ENCODE measurements at regions not wholly inside any gene's neighbourhood (a gene's known extent, or its start where the extent isn't known, plus 50 kb on each side); places are given as distances from the start of the nearest gene placed in this dataset.

DNA sequence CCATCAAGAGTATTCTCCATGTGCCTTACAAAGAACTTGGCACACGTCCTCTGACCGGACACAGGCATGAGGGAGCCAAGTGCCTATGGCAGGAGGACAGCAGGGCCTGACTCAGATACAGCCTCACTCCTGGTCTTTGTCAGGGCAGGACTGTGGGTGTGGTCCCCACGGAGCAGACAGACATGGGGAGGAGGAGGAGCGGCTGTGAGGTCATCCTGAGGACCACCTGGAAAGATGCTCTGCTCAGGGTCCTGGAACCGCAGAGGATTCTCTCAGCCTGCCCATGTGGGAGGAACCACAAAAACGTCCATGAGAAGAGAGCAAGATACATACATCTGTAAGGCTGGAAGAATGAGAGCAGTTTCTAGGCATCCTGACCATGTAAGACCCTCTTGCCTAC is 576.3 kb downstream of the BRD1 start:
- DNase-seq (ENCODE audit: low read depth, low spot score) (no peak), ATAC-seq (no peak)
- no peak overlapping the region for H3K4me3 ChIP-seq (ENCODE audit: low read depth in 2 of 2, low read length in 2 of 2)
- no peaks in the 10 kb centered on the region for H3K4me1 ChIP-seq (ENCODE audit: control insufficient read depth, insufficient read depth, low read length)
- no TSS peak for BruUV-seq (replicated peaks)
- no peak overlapping the region for H3K27ac ChIP-seq (ENCODE audit: low read length)
- ChIA-PET POLR2A (no interaction called here), CTCF (no interaction called here)
- no peaks in the 10 kb centered on the region for H3K9me3 ChIP-seq (ENCODE audit: control insufficient read depth, insufficient read depth, low read depth, low read length)
- TF ChIP-seq, protein P1, sequence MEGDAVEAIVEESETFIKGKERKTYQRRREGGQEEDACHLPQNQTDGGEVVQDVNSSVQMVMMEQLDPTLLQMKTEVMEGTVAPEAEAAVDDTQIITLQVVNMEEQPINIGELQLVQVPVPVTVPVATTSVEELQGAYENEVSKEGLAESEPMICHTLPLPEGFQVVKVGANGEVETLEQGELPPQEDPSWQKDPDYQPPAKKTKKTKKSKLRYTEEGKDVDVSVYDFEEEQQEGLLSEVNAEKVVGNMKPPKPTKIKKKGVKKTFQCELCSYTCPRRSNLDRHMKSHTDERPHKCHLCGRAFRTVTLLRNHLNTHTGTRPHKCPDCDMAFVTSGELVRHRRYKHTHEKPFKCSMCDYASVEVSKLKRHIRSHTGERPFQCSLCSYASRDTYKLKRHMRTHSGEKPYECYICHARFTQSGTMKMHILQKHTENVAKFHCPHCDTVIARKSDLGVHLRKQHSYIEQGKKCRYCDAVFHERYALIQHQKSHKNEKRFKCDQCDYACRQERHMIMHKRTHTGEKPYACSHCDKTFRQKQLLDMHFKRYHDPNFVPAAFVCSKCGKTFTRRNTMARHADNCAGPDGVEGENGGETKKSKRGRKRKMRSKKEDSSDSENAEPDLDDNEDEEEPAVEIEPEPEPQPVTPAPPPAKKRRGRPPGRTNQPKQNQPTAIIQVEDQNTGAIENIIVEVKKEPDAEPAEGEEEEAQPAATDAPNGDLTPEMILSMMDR (IDR thresholded peaks at IDR 0.05), result no peak
- in situ Hi-C loops (cut with HindIII; ENCODE audit: low pct_unique_long_range_greater_than_20kb, low sequenced_read_pairs), result no loop called here
- H3K36me3 ChIP-seq (ENCODE audit: control insufficient read depth, insufficient read depth, low read length), result no peaks in the 10 kb centered on the region
- peaks cover 2% of the 10 kb centered on the region; the same call in 1 of the 2 replicates for H3K27me3 ChIP-seq (ENCODE audit: control insufficient read depth, insufficient read depth, low read length)
- intact Hi-C loops (cut with micrococcal nuclease; ENCODE audit: unreplicated experiment), result no loop called here

GRCh38 chr22:49247194-49247924 is 580.3 kb downstream of the BRD1 start:
- no peak overlapping the region for H3K4me3 ChIP-seq (ENCODE audit: low read depth in 2 of 2, low read length in 2 of 2)
- H3K27ac ChIP-seq (ENCODE audit: low read length), result no peak overlapping the region
- in situ Hi-C loops (cut with HindIII; ENCODE audit: low pct_unique_long_range_greater_than_20kb, low sequenced_read_pairs), result no loop called here
- peaks cover 2% of the 10 kb centered on the region; the same call in 1 of the 2 replicates for H3K27me3 ChIP-seq (ENCODE audit: control insufficient read depth, insufficient read depth, low read length)
- no peaks in the 10 kb centered on the region for H3K9me3 ChIP-seq (ENCODE audit: control insufficient read depth, insufficient read depth, low read depth, low read length)
- BruUV-seq (replicated peaks), result no TSS peak
- POLR2A ChIA-PET, result no interaction called here
- TF ChIP-seq SIN3A (IDR thresholded peaks at IDR 0.05; ENCODE audit: borderline replicate concordance, insufficient read depth, low read depth, low read length) (no peak), POLR2AphosphoS5 (IDR thresholded peaks at IDR 0.05; ENCODE audit: low read depth, low read length) (no peak)
- ATAC-seq, result no peak
- CTCF ChIA-PET, result no interaction called here
- DNase-seq (ENCODE audit: low read depth, low spot score), result no peak
- no peaks in the 10 kb centered on the region for H3K4me1 ChIP-seq (ENCODE audit: control insufficient read depth, insufficient read depth, low read length)
- no peaks in the 10 kb centered on the region for H3K36me3 ChIP-seq (ENCODE audit: control insufficient read depth, insufficient read depth, low read length)
- intact Hi-C loops (cut with micrococcal nuclease; ENCODE audit: unreplicated experiment), result no loop called here

GRCh38 chr22:49244466-49245420 is 582.9 kb downstream of the BRD1 start:
- peaks cover 1% of the 10 kb centered on the region; the same call in 1 of the 2 replicates for H3K27me3 ChIP-seq (ENCODE audit: control insufficient read depth, insufficient read depth, low read length)
- no peaks in the 10 kb centered on the region for H3K4me1 ChIP-seq (ENCODE audit: control insufficient read depth, insufficient read depth, low read length)
- H3K4me3 ChIP-seq (ENCODE audit: low read depth in 2 of 2, low read length in 2 of 2), result no peak overlapping the region
- in situ Hi-C loops (cut with HindIII; ENCODE audit: low pct_unique_long_range_greater_than_20kb, low sequenced_read_pairs), result no loop called here
- ChIA-PET CTCF (no interaction called here), POLR2A (no interaction called here)
- no peaks in the 10 kb centered on the region for H3K36me3 ChIP-seq (ENCODE audit: control insufficient read depth, insufficient read depth, low read length)
- BruUV-seq (replicated peaks), result no TSS peak
- H3K9me3 ChIP-seq (ENCODE audit: control insufficient read depth, insufficient read depth, low read depth, low read length), result no peaks in the 10 kb centered on the region
- DNase-seq (ENCODE audit: low read depth, low spot score) (no peak), ATAC-seq (no peak)
- intact Hi-C loops (cut with micrococcal nuclease; ENCODE audit: unreplicated experiment), result no loop called here
- TF ChIP-seq POLR2AphosphoS5 (IDR thresholded peaks at IDR 0.05; ENCODE audit: low read depth, low read length) (no peak), TCF7L2 (IDR thresholded peaks at IDR 0.05; ENCODE audit: low read depth, low read length) (no peak), SIN3A (IDR thresholded peaks at IDR 0.05; ENCODE audit: borderline replicate concordance, insufficient read depth, low read depth, low read length) (no peak)
- TF ChIP-seq, protein P2, sequence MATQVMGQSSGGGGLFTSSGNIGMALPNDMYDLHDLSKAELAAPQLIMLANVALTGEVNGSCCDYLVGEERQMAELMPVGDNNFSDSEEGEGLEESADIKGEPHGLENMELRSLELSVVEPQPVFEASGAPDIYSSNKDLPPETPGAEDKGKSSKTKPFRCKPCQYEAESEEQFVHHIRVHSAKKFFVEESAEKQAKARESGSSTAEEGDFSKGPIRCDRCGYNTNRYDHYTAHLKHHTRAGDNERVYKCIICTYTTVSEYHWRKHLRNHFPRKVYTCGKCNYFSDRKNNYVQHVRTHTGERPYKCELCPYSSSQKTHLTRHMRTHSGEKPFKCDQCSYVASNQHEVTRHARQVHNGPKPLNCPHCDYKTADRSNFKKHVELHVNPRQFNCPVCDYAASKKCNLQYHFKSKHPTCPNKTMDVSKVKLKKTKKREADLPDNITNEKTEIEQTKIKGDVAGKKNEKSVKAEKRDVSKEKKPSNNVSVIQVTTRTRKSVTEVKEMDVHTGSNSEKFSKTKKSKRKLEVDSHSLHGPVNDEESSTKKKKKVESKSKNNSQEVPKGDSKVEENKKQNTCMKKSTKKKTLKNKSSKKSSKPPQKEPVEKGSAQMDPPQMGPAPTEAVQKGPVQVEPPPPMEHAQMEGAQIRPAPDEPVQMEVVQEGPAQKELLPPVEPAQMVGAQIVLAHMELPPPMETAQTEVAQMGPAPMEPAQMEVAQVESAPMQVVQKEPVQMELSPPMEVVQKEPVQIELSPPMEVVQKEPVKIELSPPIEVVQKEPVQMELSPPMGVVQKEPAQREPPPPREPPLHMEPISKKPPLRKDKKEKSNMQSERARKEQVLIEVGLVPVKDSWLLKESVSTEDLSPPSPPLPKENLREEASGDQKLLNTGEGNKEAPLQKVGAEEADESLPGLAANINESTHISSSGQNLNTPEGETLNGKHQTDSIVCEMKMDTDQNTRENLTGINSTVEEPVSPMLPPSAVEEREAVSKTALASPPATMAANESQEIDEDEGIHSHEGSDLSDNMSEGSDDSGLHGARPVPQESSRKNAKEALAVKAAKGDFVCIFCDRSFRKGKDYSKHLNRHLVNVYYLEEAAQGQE (IDR thresholded peaks at IDR 0.05; ENCODE audit: insufficient read depth in 1 of 2, low read depth in 2 of 2, low read length in 1 of 2), result no peak
- TF ChIP-seq, protein P1 (IDR thresholded peaks at IDR 0.05), result no peak
- no peak overlapping the region for H3K27ac ChIP-seq (ENCODE audit: low read length)

Data from Panc1 (cell line).